Keratinocyte (primary cell): ENCODE measurements at regions not wholly inside any gene's neighbourhood (a gene's known extent, or its start where the extent isn't known, plus 50 kb on each side); places are given as distances from the start of the nearest gene placed in this dataset.
A peak's percentile ranks its signal among the peaks of the same experiment; 100 is the strongest.

Experiments
- DNase-seq: peaks from one replicate; pipeline ENCODE4 v3.0.0-alpha.2; 2011; ENCODE audit warnings: low read depth, missing footprints, low spot score
- FAIRE-seq: peaks from 2 replicates; lab custom pipeline; 2011; peaks lifted over from hg19 to GRCh38; lab: Jason Lieb, UNC
- H2AFZ ChIP-seq: 2 replicates; pipeline ENCODE4 v1.6.0; 2012; ENCODE audit warnings: low read length, control low read depth, inconsistent platforms; ENCODE audit not compliant: control insufficient read depth
- H3K27ac ChIP-seq: 2 replicates; pipeline ENCODE4 v1.5.1; 2011; ENCODE audit warnings: low read length; ENCODE audit not compliant: control insufficient read depth, insufficient read depth
- H3K27me3 ChIP-seq: 3 replicates; pipeline ENCODE4 v1.6.0; 2011; ENCODE audit warnings: low read length; ENCODE audit not compliant: control insufficient read depth, insufficient read depth; ENCODE audit errors: extremely low read depth
- H3K36me3 ChIP-seq, 2 experiments: 2 replicates in 1 of 2; 3 replicates in 1 of 2; pipeline ENCODE4 v1.5.1; 2011; ENCODE audit warnings: low read length in 2 of 2, mild to moderate bottlenecking in 1 of 2; ENCODE audit not compliant: control insufficient read depth in 2 of 2, insufficient read depth in 2 of 2; ENCODE audit errors: extremely low read depth in 1 of 2
- H3K4me1 ChIP-seq: 3 replicates; pipeline ENCODE4 v1.5.1; 2011; ENCODE audit warnings: low read length; ENCODE audit not compliant: control insufficient read depth, insufficient read depth; ENCODE audit errors: extremely low read depth
- H3K4me2 ChIP-seq: 3 replicates; pipeline ENCODE4 v1.6.0; 2011; ENCODE audit warnings: low read depth, low read length; ENCODE audit not compliant: control insufficient read depth, insufficient read depth; ENCODE audit errors: extremely low read depth
- H3K4me3 ChIP-seq, 3 experiments: fragments of 200-600 bp in 1 of 3; sonication (generic) in 1 of 3; 2 replicates in 2 of 3; 3 replicates in 1 of 3; pipeline ENCODE4 v1.5.1; 2011 to 2016; ENCODE audit warnings: low read length in 3 of 3, mild to moderate bottlenecking in 3 of 3, control low read depth in 2 of 3, inconsistent platforms in 1 of 3, low read depth in 1 of 3, mixed read lengths in 1 of 3, mixed run types in 1 of 3, moderate library complexity in 1 of 3; ENCODE audit not compliant: control insufficient read depth in 2 of 3, insufficient read depth in 2 of 3; ENCODE audit errors: extremely low read depth in 1 of 3
- H3K79me2 ChIP-seq: 2 replicates; pipeline ENCODE4 v1.6.0; 2012; ENCODE audit warnings: low read length; ENCODE audit not compliant: control insufficient read depth, insufficient read depth
- H3K9ac ChIP-seq: 3 replicates; pipeline ENCODE4 v1.6.0; 2011; ENCODE audit warnings: low read length; ENCODE audit not compliant: control insufficient read depth, insufficient read depth; ENCODE audit errors: extremely low read depth
- H3K9me1 ChIP-seq: 3 replicates; pipeline ENCODE4 v1.6.0; 2011; ENCODE audit warnings: low read length; ENCODE audit not compliant: control insufficient read depth, insufficient read depth; ENCODE audit errors: extremely low read depth
- H3K9me3 ChIP-seq: 2 replicates; pipeline ENCODE4 v1.5.1; 2012; ENCODE audit warnings: low read depth, low read length; ENCODE audit not compliant: control insufficient read depth
- H4K20me1 ChIP-seq: 3 replicates; pipeline ENCODE4 v1.6.0; 2011; ENCODE audit warnings: low read length; ENCODE audit not compliant: control insufficient read depth, insufficient read depth; ENCODE audit errors: extremely low read depth
- CTCF ChIP-seq, 3 experiments: IDR thresholded peaks in 1 of 3; conservative IDR thresholded peaks in 1 of 3; optimal IDR thresholded peaks in 1 of 3; 2 replicates in 2 of 3; 3 replicates in 1 of 3; pipeline versions ENCODE3 to v1.5.1; 2011; ENCODE audit warnings: low read length in 3 of 3, mild to moderate bottlenecking in 3 of 3, moderate library complexity in 2 of 3, control low read depth in 1 of 3, inconsistent platforms in 1 of 3; ENCODE audit not compliant: insufficient read depth in 2 of 3; ENCODE audit errors: extremely low read depth in 1 of 3
- EZH2 ChIP-seq: IDR thresholded peaks from one replicate; pipeline ENCODE4 v1.6.1; 2012; ENCODE audit warnings: inconsistent platforms, mild to moderate bottlenecking, low read length, moderate library complexity
- dilution Hi-C: fragments of 300-500 bp; cut with MboI; formaldehyde crosslinking; loops from one replicate; pipeline ENCODE4 v1.7.0; 2020; ENCODE audit warnings: low sequenced_read_pairs; ENCODE audit not compliant: extremely low pct_ligation_motif_present

GRCh38 chr22:25382762-25383161 lies 163.3 kb downstream of the CRYBB2 start:
- peaks cover 19% of the 10 kb centered on the region for H4K20me1 ChIP-seq

GRCh38 chr22:25383278-25383820 lies 163.9 kb downstream of the CRYBB2 start:
- Histone ChIP-seq H3K4me1 (no peaks in the 10 kb centered on the region), H3K27me3 (no peaks in the 10 kb centered on the region), H3K79me2 (peaks cover 66% of the 10 kb centered on the region), H3K9me3 (no peaks in the 10 kb centered on the region), H3K9ac (no peak overlapping the region), H3K27ac (no peak overlapping the region), H3K4me2 (no peak overlapping the region), H3K9me1 (no peaks in the 10 kb centered on the region), H3K4me3 (no peak overlapping the region), H3K36me3 (peaks cover 8 to 19% of the 10 kb centered on the region in 2 experiments), H4K20me1 (peaks cover 19% of the 10 kb centered on the region), H2AFZ (no peak overlapping the region)
- DNase-seq (no peak), FAIRE-seq (no peak)
- TF ChIP-seq EZH2, result no peak
- TF ChIP-seq CTCF (optimal IDR thresholded peaks at IDR 0.05 in 1 of 3, IDR thresholded peaks at IDR 0.05 in 1 of 3, conservative IDR thresholded peaks at IDR 0.05 in 1 of 3; ENCODE audit: extremely low read depth in 1 of 3, insufficient read depth in 2 of 3, low read length in 3 of 3), result no peak
- dilution Hi-C loops, result no loop called here

More at GRCh38 chr22:25382762-25383161, 163.3 kb downstream of the CRYBB2 start:
- Histone ChIP-seq H3K4me3 (no peak overlapping the region), H3K36me3 (peaks cover 8 to 21% of the 10 kb centered on the region in 2 experiments), H3K9me1 (no peaks in the 10 kb centered on the region), H3K9me3 (no peaks in the 10 kb centered on the region), H3K4me1 (no peaks in the 10 kb centered on the region), H2AFZ (no peak overlapping the region), H3K27me3 (no peaks in the 10 kb centered on the region), H3K4me2 (no peak overlapping the region), H3K79me2 (peaks cover 60% of the 10 kb centered on the region), H3K27ac (no peak overlapping the region), H3K9ac (no peak overlapping the region)
- FAIRE-seq, result no peak
- no peak for DNase-seq
- dilution Hi-C loops, result no loop called here
- TF ChIP-seq EZH2 (no peak), CTCF (optimal IDR thresholded peaks at IDR 0.05 in 1 of 3, IDR thresholded peaks at IDR 0.05 in 1 of 3, conservative IDR thresholded peaks at IDR 0.05 in 1 of 3; ENCODE audit: extremely low read depth in 1 of 3, insufficient read depth in 2 of 3, low read length in 3 of 3) (peak in 2 of 3 experiments; percentile 41 to 68)
